ENCODE measurements at regions not wholly inside any gene's neighbourhood (a gene's known extent, or its start where the extent isn't known, plus 50 kb on each side); places are given as distances from the start of the nearest gene placed in this dataset.

DNA sequence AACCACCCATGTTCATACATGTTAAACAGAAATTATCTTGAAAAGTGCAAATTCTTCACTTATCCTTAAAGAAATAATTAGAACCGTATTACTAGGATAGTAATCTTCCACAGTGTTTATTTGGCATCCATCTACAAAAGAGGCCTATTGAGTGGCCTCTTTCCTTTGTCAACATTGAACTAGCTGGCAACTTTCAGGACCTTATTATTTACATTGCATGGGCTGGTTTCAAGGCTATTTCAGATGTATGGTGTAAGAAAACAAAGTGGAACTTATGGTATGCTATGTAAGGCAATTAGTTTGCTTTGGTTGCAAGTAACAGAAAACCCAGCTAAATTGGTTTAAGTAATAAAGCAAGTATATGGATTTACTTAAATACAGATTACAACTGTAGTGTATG is 324.6 kb downstream of the RBM43 start:
- H3K4me3 ChIP-seq (ENCODE audit: low read depth, low read length), result no peak overlapping the region
- DNase-seq (ENCODE audit: low read depth), result no peak
- TF ChIP-seq, protein P1, sequence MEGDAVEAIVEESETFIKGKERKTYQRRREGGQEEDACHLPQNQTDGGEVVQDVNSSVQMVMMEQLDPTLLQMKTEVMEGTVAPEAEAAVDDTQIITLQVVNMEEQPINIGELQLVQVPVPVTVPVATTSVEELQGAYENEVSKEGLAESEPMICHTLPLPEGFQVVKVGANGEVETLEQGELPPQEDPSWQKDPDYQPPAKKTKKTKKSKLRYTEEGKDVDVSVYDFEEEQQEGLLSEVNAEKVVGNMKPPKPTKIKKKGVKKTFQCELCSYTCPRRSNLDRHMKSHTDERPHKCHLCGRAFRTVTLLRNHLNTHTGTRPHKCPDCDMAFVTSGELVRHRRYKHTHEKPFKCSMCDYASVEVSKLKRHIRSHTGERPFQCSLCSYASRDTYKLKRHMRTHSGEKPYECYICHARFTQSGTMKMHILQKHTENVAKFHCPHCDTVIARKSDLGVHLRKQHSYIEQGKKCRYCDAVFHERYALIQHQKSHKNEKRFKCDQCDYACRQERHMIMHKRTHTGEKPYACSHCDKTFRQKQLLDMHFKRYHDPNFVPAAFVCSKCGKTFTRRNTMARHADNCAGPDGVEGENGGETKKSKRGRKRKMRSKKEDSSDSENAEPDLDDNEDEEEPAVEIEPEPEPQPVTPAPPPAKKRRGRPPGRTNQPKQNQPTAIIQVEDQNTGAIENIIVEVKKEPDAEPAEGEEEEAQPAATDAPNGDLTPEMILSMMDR (IDR thresholded peaks at IDR 0.05; ENCODE audit: insufficient read depth, low read depth, low read length), result no peak

GRCh38 chr2:150931451-150931850 is 330.2 kb downstream of the RBM43 start:
- TF ChIP-seq, protein P1 (IDR thresholded peaks at IDR 0.05; ENCODE audit: insufficient read depth, low read depth, low read length), result no peak
- DNase-seq (ENCODE audit: low read depth), result no peak
- no peak overlapping the region for H3K4me3 ChIP-seq (ENCODE audit: low read depth, low read length)

DNA sequence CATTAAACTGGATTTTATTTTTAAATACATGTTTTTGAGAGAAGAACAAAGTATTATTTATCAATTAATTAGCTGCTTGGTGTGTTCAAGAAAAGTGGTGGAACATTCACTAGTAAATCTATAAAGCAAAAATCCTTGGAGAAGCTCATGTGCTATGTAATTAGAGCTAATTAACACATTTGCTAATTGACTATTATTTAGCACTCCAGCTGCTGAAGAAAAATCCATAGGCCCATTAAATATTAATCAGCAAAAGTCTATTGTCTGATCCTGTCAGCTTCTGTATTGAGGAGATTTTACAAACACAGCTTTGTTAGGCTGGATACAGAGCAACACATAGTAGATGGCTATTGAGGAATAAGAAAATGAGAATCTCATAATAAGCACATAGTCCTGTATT is 336.1 kb downstream of the RBM43 start:
- no peak for DNase-seq (ENCODE audit: low read depth)
- TF ChIP-seq, protein P1 (IDR thresholded peaks at IDR 0.05; ENCODE audit: insufficient read depth, low read depth, low read length), result no peak
- no peak overlapping the region for H3K4me3 ChIP-seq (ENCODE audit: low read depth, low read length)

- no peak overlapping the region for H3K4me3 ChIP-seq (ENCODE audit: low read depth, low read length)
- DNase-seq (ENCODE audit: low read depth), result no peak
- TF ChIP-seq, protein P1 (IDR thresholded peaks at IDR 0.05; ENCODE audit: insufficient read depth, low read depth, low read length), result no peak
Measured at GRCh38 chr2:150924878-150925277, 336.8 kb downstream of the RBM43 start.

DNA sequence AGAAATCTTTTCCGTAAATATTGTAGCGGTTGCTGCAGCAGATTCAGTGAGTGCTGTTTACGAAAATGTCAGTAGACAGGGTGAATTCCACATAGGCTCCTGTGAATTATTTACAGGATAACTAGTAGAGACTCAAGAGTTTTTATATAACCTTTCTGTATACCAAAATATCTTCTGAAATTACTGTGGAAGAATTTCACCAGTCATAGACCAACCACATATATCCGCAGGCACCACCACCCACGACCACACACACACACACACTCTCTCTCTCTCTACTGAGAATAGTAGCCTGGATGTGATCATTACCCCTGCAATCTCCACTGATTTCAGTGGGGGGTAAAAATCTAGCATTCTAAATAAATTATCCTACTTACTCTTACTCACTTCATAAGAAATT is 341.8 kb downstream of the RBM43 start:
- TF ChIP-seq, protein P1 (IDR thresholded peaks at IDR 0.05; ENCODE audit: insufficient read depth, low read depth, low read length), result no peak
- no peak for DNase-seq (ENCODE audit: low read depth)

GRCh38 chr2:150917961-150918713 is 343.5 kb downstream of the RBM43 start:
- DNase-seq (ENCODE audit: low read depth), result no peak
- TF ChIP-seq, protein P1 (IDR thresholded peaks at IDR 0.05; ENCODE audit: insufficient read depth, low read depth, low read length), result no peak

More for the DNA sequence above, 341.8 kb downstream of the RBM43 start:
- no peak overlapping the region for H3K4me3 ChIP-seq (ENCODE audit: low read depth, low read length)

More at GRCh38 chr2:150917961-150918713, 343.5 kb downstream of the RBM43 start:
- H3K4me3 ChIP-seq (ENCODE audit: low read depth, low read length), result no peak overlapping the region
